ENCODE measurements at regions not wholly inside any gene's neighbourhood (a gene's known extent, or its start where the extent isn't known, plus 50 kb on each side); places are given as distances from the start of the nearest gene placed in this dataset.

DNA sequence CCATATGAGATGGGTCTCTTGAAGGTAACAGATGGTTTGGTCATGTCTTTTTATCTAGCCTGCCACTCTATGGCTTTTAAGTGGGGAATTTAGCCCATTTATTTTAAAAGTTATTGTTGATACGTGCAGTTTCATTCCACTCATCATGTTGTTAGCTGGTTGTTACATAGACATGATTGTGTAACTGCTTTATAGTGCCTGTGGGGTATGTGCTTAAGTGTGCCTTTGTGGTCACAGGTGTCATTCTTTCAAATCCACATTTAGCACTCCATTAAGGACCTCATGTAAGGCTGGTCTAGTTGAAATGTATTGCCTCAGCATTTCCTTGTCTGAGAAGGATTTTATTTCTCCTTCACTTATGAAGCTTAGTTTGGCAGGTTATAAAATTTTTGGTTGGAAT, 263.8 kb upstream of the LUZP2 start:
- TF ChIP-seq, protein P1, sequence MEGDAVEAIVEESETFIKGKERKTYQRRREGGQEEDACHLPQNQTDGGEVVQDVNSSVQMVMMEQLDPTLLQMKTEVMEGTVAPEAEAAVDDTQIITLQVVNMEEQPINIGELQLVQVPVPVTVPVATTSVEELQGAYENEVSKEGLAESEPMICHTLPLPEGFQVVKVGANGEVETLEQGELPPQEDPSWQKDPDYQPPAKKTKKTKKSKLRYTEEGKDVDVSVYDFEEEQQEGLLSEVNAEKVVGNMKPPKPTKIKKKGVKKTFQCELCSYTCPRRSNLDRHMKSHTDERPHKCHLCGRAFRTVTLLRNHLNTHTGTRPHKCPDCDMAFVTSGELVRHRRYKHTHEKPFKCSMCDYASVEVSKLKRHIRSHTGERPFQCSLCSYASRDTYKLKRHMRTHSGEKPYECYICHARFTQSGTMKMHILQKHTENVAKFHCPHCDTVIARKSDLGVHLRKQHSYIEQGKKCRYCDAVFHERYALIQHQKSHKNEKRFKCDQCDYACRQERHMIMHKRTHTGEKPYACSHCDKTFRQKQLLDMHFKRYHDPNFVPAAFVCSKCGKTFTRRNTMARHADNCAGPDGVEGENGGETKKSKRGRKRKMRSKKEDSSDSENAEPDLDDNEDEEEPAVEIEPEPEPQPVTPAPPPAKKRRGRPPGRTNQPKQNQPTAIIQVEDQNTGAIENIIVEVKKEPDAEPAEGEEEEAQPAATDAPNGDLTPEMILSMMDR (IDR thresholded peaks at IDR 0.05; ENCODE audit: low read depth, low read length, poor library complexity, severe bottlenecking) = no peak
- no peak for TF ChIP-seq EZH2phosphoT487 (IDR thresholded peaks at IDR 0.05; ENCODE audit: borderline replicate concordance, low read length)

All from DOHH2 (cell line).